ENCODE measurements at regions not wholly inside any gene's neighbourhood (a gene's known extent, or its start where the extent isn't known, plus 50 kb on each side); places are given as distances from the start of the nearest gene placed in this dataset.

GRCh38 chr22:47994045-47994444 lies 1231.6 kb downstream of the TBC1D22A start:
- H3K4me3 ChIP-seq (ENCODE audit: control insufficient read depth, low read depth, low read length), result no peak overlapping the region
- TF ChIP-seq, protein P1, sequence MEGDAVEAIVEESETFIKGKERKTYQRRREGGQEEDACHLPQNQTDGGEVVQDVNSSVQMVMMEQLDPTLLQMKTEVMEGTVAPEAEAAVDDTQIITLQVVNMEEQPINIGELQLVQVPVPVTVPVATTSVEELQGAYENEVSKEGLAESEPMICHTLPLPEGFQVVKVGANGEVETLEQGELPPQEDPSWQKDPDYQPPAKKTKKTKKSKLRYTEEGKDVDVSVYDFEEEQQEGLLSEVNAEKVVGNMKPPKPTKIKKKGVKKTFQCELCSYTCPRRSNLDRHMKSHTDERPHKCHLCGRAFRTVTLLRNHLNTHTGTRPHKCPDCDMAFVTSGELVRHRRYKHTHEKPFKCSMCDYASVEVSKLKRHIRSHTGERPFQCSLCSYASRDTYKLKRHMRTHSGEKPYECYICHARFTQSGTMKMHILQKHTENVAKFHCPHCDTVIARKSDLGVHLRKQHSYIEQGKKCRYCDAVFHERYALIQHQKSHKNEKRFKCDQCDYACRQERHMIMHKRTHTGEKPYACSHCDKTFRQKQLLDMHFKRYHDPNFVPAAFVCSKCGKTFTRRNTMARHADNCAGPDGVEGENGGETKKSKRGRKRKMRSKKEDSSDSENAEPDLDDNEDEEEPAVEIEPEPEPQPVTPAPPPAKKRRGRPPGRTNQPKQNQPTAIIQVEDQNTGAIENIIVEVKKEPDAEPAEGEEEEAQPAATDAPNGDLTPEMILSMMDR (IDR thresholded peaks at IDR 0.05; ENCODE audit: control insufficient read depth, insufficient read depth, low read depth, low read length, missing control alignments), result no peak
- DNase-seq (ENCODE audit: low read depth), result no peak

- DNase-seq (ENCODE audit: low read depth), result no peak
- H3K4me3 ChIP-seq (ENCODE audit: control insufficient read depth, low read depth, low read length), result no peak overlapping the region
- TF ChIP-seq, protein P1 (IDR thresholded peaks at IDR 0.05; ENCODE audit: control insufficient read depth, insufficient read depth, low read depth, low read length, missing control alignments), result no peak
Observed at GRCh38 chr22:47990481-47990880, 1228.0 kb downstream of the TBC1D22A start.

GRCh38 chr22:47987885-47988515 lies 1225.5 kb downstream of the TBC1D22A start:
- no peak overlapping the region for H3K4me3 ChIP-seq (ENCODE audit: control insufficient read depth, low read depth, low read length)
- no peak for DNase-seq (ENCODE audit: low read depth)
- TF ChIP-seq, protein P1 (IDR thresholded peaks at IDR 0.05; ENCODE audit: control insufficient read depth, insufficient read depth, low read depth, low read length, missing control alignments), result no peak

GRCh38 chr22:47976219-47976618 lies 1213.8 kb downstream of the TBC1D22A start:
- TF ChIP-seq, protein P1 (IDR thresholded peaks at IDR 0.05; ENCODE audit: control insufficient read depth, insufficient read depth, low read depth, low read length, missing control alignments), result no peak
- DNase-seq (ENCODE audit: low read depth), result no peak
- no peak overlapping the region for H3K4me3 ChIP-seq (ENCODE audit: control insufficient read depth, low read depth, low read length)

GRCh38 chr22:47967831-47968230 lies 1205.4 kb downstream of the TBC1D22A start:
- DNase-seq (ENCODE audit: low read depth), result no peak

DNA sequence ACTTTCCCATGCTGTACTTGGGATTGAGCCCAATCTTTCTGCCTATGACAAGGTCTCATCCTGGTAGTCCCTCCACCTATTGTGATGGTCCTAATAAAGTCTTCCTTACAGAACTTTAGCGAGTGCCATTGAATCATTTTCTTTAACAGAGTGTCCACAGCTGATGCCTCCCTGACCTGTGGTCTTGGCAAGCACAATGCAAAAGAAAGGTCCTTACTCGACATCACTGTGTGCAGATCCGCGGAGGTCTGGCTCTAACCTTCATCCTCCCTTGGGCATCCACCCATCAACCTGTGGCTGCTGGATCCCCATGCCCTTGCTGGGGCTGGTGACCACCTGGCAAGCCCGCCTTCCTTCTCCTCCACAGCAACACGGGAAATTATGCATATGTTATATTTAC lies 1203.9 kb downstream of the TBC1D22A start:
- no peak overlapping the region for H3K4me3 ChIP-seq (ENCODE audit: control insufficient read depth, low read depth, low read length)
- TF ChIP-seq, protein P1 (IDR thresholded peaks at IDR 0.05; ENCODE audit: control insufficient read depth, insufficient read depth, low read depth, low read length, missing control alignments), result no peak
- no peak for DNase-seq (ENCODE audit: low read depth)

More at GRCh38 chr22:47967831-47968230, 1205.4 kb downstream of the TBC1D22A start:
- no peak overlapping the region for H3K4me3 ChIP-seq (ENCODE audit: control insufficient read depth, low read depth, low read length)
- TF ChIP-seq, protein P1 (IDR thresholded peaks at IDR 0.05; ENCODE audit: control insufficient read depth, insufficient read depth, low read depth, low read length, missing control alignments), result no peak

Measured in AG09309 (cell line).